NCI-H82 treated with DMSO at 0.1 percent for 48 hours (cell line): ENCODE measurements at regions not wholly inside any gene's neighbourhood (a gene's known extent, or its start where the extent isn't known, plus 50 kb on each side); places are given as distances from the start of the nearest gene placed in this dataset.
A peak's percentile ranks its signal among the peaks of the same experiment; 100 is the strongest.

ENCODE experiments used
- DNase-seq: peaks from one replicate; lab custom pipeline; 2025; ENCODE audit not compliant: unreplicated experiment; lab: John Stamatoyannopoulos, UW

DNA sequence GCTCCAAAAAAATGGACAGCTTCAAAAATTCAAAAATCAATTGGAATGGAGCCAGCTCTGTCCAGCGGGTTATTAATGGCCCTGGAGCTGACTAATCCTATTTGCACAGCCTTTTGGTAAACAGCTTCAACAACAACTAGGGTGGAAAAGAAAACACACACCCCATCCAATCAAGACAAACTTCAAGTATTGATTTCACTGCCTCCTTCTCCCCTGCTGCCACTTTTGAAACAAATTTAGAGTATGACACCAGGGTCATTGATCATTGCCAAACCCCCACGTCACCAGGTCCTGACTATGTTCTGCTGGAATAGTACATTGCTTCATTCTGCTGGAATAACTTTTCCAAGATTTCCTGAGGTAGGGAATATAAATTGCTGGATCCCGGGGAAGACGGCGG lies 56.8 kb upstream of the GTF3A start:
- peak; percentile 5 for DNase-seq

- no peak for DNase-seq
Measured at GRCh38 chr13:27370305-27370872, 54.0 kb upstream of the GTF3A start.

GRCh38 chr13:27371932-27372331 lies 52.5 kb upstream of the GTF3A start:
- DNase-seq: no peak

GRCh38 chr13:27372896-27373295 lies 51.5 kb upstream of the GTF3A start:
- no peak for DNase-seq

DNA sequence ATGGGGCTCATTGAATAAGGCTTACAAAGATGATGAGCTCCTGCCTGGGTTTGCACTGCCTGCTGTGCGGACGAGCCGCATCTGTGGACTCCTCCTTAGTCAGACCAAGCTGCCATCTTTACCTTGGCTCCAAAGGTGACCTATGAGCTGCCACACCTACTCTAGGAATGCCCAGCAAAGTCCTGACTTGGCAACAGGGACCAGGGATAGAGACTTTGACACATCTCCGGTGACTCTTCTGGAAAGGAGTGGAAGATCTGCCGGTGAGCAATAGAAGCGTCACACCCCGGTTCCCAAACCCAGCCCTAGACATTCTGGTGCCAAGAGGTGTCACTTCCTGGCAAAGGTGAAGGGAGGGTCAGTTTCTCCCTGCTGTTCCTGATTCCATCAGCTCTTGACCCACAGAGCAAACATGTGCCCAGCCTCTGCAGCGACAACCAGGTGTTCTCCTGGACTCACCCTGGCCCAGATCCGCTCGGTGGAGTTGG lies 50.2 kb upstream of the GTF3A start:
- DNase-seq: no peak
